ENCODE measurements at regions not wholly inside any gene's neighbourhood (a gene's known extent, or its start where the extent isn't known, plus 50 kb on each side); places are given as distances from the start of the nearest gene placed in this dataset.

- TF ChIP-seq ZBTB5 (IDR thresholded peaks at IDR 0.05), result no peak
- no peak for TF ChIP-seq FOXJ3 (CRISPR knock-in tag; IDR thresholded peaks at IDR 0.05)
- peak; percentile 31 for TF ChIP-seq MEIS2 (IDR thresholded peaks at IDR 0.05; ENCODE audit: partially characterized antibody)
- peak; percentile 42 for TF ChIP-seq ZNF239 (CRISPR knock-in tag; IDR thresholded peaks at IDR 0.05)
- no peak for TF ChIP-seq TCFL5 (CRISPR knock-in tag; conservative IDR thresholded peaks at IDR 0.05)
- TF ChIP-seq MED1 (CRISPR knock-in tag; IDR thresholded peaks at IDR 0.05; ENCODE audit: borderline replicate concordance), result no peak
- TF ChIP-seq CREB3 (tag; conservative IDR thresholded peaks at IDR 0.05; ENCODE audit: low read depth), result no peak
- TF ChIP-seq HMGXB4 (CRISPR knock-in tag; IDR thresholded peaks at IDR 0.05), result no peak
- TF ChIP-seq GTF2A2 (tag; IDR thresholded peaks at IDR 0.05), result no peak
- peak; percentile 63 for TF ChIP-seq TAL1 (IDR thresholded peaks at IDR 0.05)
- no peak for TF ChIP-seq TSC22D4 (tag; IDR thresholded peaks at IDR 0.05)
- TF ChIP-seq NCOA1 (IDR thresholded peaks at IDR 0.05; ENCODE audit: low read depth), result 0 out of 2 replicates have a peak, but pooled peaks have one; percentile 20
- no peak for TF ChIP-seq NR2F6 (CRISPR knock-in tag; IDR thresholded peaks at IDR 0.05)
- TF ChIP-seq ZNF354B (CRISPR knock-in tag; IDR thresholded peaks at IDR 0.05), result no peak
- TF ChIP-seq SMARCA4 (IDR thresholded peaks at IDR 0.05), result 0 out of 2 replicates have a peak, but pooled peaks have one; percentile 30
- TF ChIP-seq MCM5 (IDR thresholded peaks at IDR 0.05; ENCODE audit: low read depth), result no peak
- no peak for TF ChIP-seq ZNF143 (CRISPR knock-in tag; IDR thresholded peaks at IDR 0.05)
- peak; percentile 86; the same call in 1 of the 2 replicates for TF ChIP-seq EHMT2 (IDR thresholded peaks at IDR 0.05)
- TF ChIP-seq PYGO2 (tag; IDR thresholded peaks at IDR 0.05), result no peak
- no peak for TF ChIP-seq CREB5 (CRISPR knock-in tag; IDR thresholded peaks at IDR 0.05)
- TF ChIP-seq ARID2 (IDR thresholded peaks at IDR 0.05), result no peak
- TF ChIP-seq RBM14 (IDR thresholded peaks at IDR 0.05; ENCODE audit: borderline replicate concordance, insufficient read depth, low read depth, low read length), result no peak
- TF ChIP-seq HBP1 (CRISPR knock-in tag; IDR thresholded peaks at IDR 0.05), result no peak
- TF ChIP-seq ZNF24 (IDR thresholded peaks at IDR 0.05), result no peak
These were observed 63.7 kb upstream of the IPO5 start (continued) for GRCh38 chr13:97889803-97890202.

All from K562 (cell line).